ENCODE measurements at regions not wholly inside any gene's neighbourhood (a gene's known extent, or its start where the extent isn't known, plus 50 kb on each side); places are given as distances from the start of the nearest gene placed in this dataset.

DNA sequence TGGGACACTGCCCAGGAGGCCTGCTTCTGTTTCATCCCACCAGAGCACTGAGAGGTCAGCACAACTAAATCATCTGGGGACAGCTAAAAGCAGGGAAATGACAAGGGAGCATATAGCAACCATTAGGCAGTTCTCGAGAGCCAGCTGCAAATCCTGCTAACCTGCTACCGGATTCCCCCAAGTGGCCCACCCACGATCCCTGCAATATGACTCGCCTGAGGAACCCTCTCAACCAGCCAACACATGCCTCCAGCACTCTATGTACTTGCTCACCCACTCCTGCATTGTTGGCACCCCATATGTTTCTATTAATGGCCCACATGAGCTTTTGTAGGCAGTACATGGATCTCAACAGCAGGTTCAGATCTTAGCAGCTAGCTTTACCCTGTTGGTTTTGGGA, 326.0 kb downstream of the GABRG2 start:
- Histone ChIP-seq H3K4me1 (ENCODE audit: control insufficient read depth, insufficient read depth, low read length) (no peaks in the 10 kb centered on the region), H3K9ac (ENCODE audit: low read length) (no peak overlapping the region), H3K9me3 (ENCODE audit: control insufficient read depth, insufficient read depth, low read depth, low read length) (peaks cover 1% of the 10 kb centered on the region; the same call in 1 of the 2 replicates), H3K27me3 (ENCODE audit: control insufficient read depth, insufficient read depth, low read length) (no peaks in the 10 kb centered on the region), H3K4me3 (ENCODE audit: low read depth, low read length) (no peak overlapping the region), H3K36me3 (ENCODE audit: control insufficient read depth, insufficient read depth, low read length) (no peaks in the 10 kb centered on the region), H3K27ac (ENCODE audit: low read depth, low read length) (no peak overlapping the region)

DNA sequence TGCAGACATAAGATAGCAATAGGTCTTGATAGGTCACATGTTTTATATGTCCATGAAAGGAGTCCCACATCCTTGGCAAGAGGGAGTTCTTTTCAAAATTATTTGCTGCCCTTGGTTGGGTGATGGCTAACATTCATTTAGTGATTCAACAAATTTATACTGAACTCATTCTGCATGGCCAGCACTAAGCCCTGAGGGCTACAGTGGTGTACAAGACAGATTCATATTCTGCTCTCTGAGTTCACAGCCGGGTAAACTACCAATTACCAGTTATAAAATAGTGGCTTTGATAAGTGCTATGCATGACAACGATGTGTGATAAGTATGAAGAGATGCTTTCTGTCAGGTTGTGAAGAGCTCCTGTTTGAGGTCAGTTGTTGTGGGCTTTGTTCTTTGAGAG, 340.0 kb downstream of the GABRG2 start:
- no peaks in the 10 kb centered on the region for H3K9me3 ChIP-seq (ENCODE audit: control insufficient read depth, insufficient read depth, low read depth, low read length)
- H3K4me1 ChIP-seq (ENCODE audit: control insufficient read depth, insufficient read depth, low read length) = no peaks in the 10 kb centered on the region
- H3K4me3 ChIP-seq (ENCODE audit: low read depth, low read length) = no peak overlapping the region
- no peaks in the 10 kb centered on the region for H3K36me3 ChIP-seq (ENCODE audit: control insufficient read depth, insufficient read depth, low read length)
- H3K27ac ChIP-seq (ENCODE audit: low read depth, low read length) = no peak overlapping the region
- no peaks in the 10 kb centered on the region for H3K27me3 ChIP-seq (ENCODE audit: control insufficient read depth, insufficient read depth, low read length)
- no peak overlapping the region for H3K9ac ChIP-seq (ENCODE audit: low read length)

DNA sequence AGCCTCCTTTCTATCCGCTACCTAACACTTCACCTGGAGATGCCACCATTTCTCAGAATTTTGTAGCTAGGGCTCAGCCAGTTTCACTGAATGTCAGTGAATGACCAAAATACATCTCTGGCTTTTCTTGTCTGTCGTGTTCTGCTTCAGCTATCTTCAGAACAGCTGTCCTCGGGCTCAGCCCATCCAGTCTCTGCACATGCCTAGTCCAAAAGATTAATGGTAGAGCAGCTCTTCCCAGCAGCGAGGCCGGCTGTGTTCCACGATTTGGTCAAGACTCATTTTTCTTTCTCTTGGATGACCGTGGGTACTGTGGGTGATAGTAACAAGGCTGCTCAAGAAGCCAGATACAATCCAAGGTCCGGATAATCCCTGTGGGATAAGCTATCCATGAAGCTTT, 342.8 kb downstream of the GABRG2 start:
- H3K27ac ChIP-seq (ENCODE audit: low read depth, low read length) = no peak overlapping the region
- no peak overlapping the region for H3K4me3 ChIP-seq (ENCODE audit: low read depth, low read length)
- no peaks in the 10 kb centered on the region for H3K27me3 ChIP-seq (ENCODE audit: control insufficient read depth, insufficient read depth, low read length)
- H3K4me1 ChIP-seq (ENCODE audit: control insufficient read depth, insufficient read depth, low read length) = no peaks in the 10 kb centered on the region
- H3K36me3 ChIP-seq (ENCODE audit: control insufficient read depth, insufficient read depth, low read length) = no peaks in the 10 kb centered on the region
- H3K9me3 ChIP-seq (ENCODE audit: control insufficient read depth, insufficient read depth, low read depth, low read length) = no peaks in the 10 kb centered on the region
- no peak overlapping the region for H3K9ac ChIP-seq (ENCODE audit: low read length)

DNA sequence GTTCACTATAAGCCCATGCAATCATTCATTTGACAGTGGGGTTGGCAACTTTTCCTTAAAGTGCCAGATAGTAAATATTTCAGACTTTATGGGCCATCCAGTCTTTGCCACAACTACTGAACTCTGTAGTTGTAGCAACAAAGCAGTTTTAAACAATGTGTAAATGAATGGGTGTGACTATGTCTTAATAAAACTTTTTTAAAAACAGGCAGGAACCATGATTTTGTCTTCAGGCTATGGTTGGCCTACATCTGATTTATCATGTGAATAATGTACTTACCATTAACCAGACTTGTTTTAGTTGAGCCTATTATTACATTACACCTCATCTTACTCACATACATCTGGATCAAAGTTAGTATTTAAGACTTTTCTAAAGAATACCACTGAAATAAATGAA, 361.6 kb downstream of the GABRG2 start:
- H3K36me3 ChIP-seq (ENCODE audit: control insufficient read depth, insufficient read depth, low read length) = no peaks in the 10 kb centered on the region
- no peak overlapping the region for H3K9ac ChIP-seq (ENCODE audit: low read length)
- no peaks in the 10 kb centered on the region for H3K4me1 ChIP-seq (ENCODE audit: control insufficient read depth, insufficient read depth, low read length)
- no peaks in the 10 kb centered on the region for H3K9me3 ChIP-seq (ENCODE audit: control insufficient read depth, insufficient read depth, low read depth, low read length)
- no peaks in the 10 kb centered on the region for H3K27me3 ChIP-seq (ENCODE audit: control insufficient read depth, insufficient read depth, low read length)
- H3K27ac ChIP-seq (ENCODE audit: low read depth, low read length) = no peak overlapping the region
- no peak overlapping the region for H3K4me3 ChIP-seq (ENCODE audit: low read depth, low read length)

DNA sequence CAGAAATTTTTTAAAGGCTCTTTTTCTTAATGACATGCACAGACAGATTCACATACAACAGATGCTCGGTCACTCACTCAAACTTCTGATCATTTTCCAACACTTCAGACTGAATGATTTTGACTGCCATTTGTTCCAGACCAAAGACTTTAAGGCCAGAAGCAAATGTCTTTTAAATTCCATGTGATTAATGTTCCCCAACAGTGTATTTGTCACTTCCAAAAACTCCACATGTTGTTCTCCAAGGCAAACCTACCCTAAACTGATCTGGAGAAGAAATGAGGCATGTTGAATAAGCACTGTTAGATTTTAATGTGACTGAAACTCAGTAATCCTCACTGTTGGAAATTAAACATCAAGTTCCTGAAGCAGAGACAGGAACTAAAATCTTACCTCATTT, 366.7 kb downstream of the GABRG2 start:
- H3K9ac ChIP-seq (ENCODE audit: low read length) = no peak overlapping the region
- H3K27ac ChIP-seq (ENCODE audit: low read depth, low read length) = no peak overlapping the region
- no peaks in the 10 kb centered on the region for H3K4me1 ChIP-seq (ENCODE audit: control insufficient read depth, insufficient read depth, low read length)
- no peaks in the 10 kb centered on the region for H3K27me3 ChIP-seq (ENCODE audit: control insufficient read depth, insufficient read depth, low read length)
- H3K9me3 ChIP-seq (ENCODE audit: control insufficient read depth, insufficient read depth, low read depth, low read length) = no peaks in the 10 kb centered on the region
- H3K4me3 ChIP-seq (ENCODE audit: low read depth, low read length) = no peak overlapping the region
- no peaks in the 10 kb centered on the region for H3K36me3 ChIP-seq (ENCODE audit: control insufficient read depth, insufficient read depth, low read length)

DNA sequence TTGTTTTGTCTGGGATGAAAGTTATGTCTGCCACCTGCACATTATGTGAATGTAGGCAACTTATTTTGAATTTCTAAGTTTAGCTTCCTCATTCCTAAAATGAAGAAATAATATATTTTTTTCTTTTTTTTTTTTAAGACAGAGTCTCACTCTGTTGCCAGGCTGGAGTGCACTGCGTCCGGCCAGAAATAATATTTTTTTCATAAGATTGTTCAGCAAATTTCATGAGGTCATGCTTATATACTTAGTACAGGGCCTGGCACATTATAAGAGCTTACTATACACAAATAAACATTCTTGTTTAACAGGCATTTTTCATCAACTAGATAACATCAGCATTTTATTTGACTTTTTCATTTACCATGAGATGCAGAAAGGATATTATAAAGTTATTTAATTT, 368.5 kb downstream of the GABRG2 start:
- Histone ChIP-seq H3K4me1 (ENCODE audit: control insufficient read depth, insufficient read depth, low read length) (no peaks in the 10 kb centered on the region), H3K36me3 (ENCODE audit: control insufficient read depth, insufficient read depth, low read length) (no peaks in the 10 kb centered on the region), H3K27me3 (ENCODE audit: control insufficient read depth, insufficient read depth, low read length) (no peaks in the 10 kb centered on the region), H3K27ac (ENCODE audit: low read depth, low read length) (no peak overlapping the region), H3K9me3 (ENCODE audit: control insufficient read depth, insufficient read depth, low read depth, low read length) (no peaks in the 10 kb centered on the region), H3K9ac (ENCODE audit: low read length) (no peak overlapping the region), H3K4me3 (ENCODE audit: low read depth, low read length) (no peak overlapping the region)

DNA sequence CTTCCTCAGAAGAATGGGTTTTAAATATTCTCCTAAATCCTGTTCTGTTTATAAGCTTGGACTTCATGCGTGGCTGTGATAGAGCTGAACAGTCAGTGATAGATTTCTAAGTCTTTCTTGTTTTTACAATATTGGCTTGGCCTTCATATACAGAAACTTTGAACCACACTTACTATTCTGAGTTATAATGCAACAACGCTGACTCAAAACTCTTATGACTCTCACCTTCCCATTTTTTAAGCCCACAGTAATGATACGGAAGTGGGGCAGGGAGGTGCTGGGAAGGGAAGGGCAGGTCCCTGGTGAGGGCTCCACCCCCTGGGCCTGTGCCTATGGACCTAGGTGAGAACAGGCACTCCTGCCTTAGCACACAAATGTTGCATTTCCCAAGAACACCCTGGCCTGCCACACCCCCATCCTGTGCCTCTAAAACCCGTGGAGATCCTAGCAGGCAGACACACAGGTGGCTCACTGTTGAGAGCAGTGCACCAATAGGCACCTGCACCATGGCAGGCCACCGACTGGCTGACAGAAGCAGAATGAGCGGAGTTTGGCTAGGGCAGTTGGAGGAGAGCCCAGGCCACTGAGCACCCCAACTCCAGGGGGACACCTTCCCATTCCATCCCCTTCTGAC, 376.7 kb downstream of the GABRG2 start:
- H3K4me1 ChIP-seq (ENCODE audit: control insufficient read depth, insufficient read depth, low read length) = no peaks in the 10 kb centered on the region
- no peak overlapping the region for H3K4me3 ChIP-seq (ENCODE audit: low read depth, low read length)
- no peaks in the 10 kb centered on the region for H3K27me3 ChIP-seq (ENCODE audit: control insufficient read depth, insufficient read depth, low read length)
- H3K27ac ChIP-seq (ENCODE audit: low read depth, low read length) = no peak overlapping the region
- no peaks in the 10 kb centered on the region for H3K36me3 ChIP-seq (ENCODE audit: control insufficient read depth, insufficient read depth, low read length)
- H3K9ac ChIP-seq (ENCODE audit: low read length) = no peak overlapping the region
- no peaks in the 10 kb centered on the region for H3K9me3 ChIP-seq (ENCODE audit: control insufficient read depth, insufficient read depth, low read depth, low read length)

DNA sequence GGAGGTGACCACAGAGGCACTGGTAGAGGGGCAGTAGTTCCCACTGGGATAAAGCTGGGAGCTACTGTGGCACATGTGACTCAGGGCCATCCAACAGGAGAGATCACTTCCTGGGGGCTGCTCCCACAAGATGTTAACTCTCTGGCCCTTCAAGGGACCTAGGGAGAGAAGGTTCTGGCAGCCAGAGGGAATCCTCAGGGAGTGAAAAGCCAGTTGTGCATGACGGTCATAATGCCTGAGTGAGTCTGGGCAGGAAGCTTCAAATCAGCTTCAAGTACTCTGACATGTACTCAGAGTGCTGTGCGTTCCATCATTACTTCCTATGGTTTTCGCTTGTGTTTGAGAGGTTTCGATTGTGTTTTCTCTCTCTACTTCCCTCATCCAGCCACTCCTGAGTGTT, 388.5 kb downstream of the GABRG2 start:
- peaks cover 2% of the 10 kb centered on the region; the same call in 1 of the 2 replicates for H3K9me3 ChIP-seq (ENCODE audit: control insufficient read depth, insufficient read depth, low read depth, low read length)
- no peak overlapping the region for H3K27ac ChIP-seq (ENCODE audit: low read depth, low read length)
- no peak overlapping the region for H3K9ac ChIP-seq (ENCODE audit: low read length)
- no peaks in the 10 kb centered on the region for H3K36me3 ChIP-seq (ENCODE audit: control insufficient read depth, insufficient read depth, low read length)
- H3K4me1 ChIP-seq (ENCODE audit: control insufficient read depth, insufficient read depth, low read length) = no peaks in the 10 kb centered on the region
- no peaks in the 10 kb centered on the region for H3K27me3 ChIP-seq (ENCODE audit: control insufficient read depth, insufficient read depth, low read length)
- H3K4me3 ChIP-seq (ENCODE audit: low read depth, low read length) = no peak overlapping the region

DNA sequence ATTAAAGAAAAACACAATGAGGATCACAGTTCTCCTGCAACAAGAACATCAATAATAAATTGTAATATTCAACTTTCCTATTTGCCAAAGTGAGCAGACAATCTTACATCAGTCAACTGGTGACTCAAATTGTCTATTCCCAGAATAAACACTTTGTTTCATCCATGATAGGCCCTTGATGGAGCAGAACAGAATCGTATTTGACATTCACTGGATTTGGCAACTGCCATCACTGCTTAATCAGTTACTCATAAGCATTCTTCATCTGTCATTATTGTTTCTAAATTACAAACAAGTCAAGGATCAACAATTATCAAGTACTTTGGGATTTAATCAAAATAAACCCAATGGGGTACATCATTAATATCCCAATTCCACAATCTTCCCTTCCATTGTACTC, 398.4 kb downstream of the GABRG2 start:
- H3K27me3 ChIP-seq (ENCODE audit: control insufficient read depth, insufficient read depth, low read length) = no peaks in the 10 kb centered on the region
- H3K4me1 ChIP-seq (ENCODE audit: control insufficient read depth, insufficient read depth, low read length) = no peaks in the 10 kb centered on the region
- no peak overlapping the region for H3K4me3 ChIP-seq (ENCODE audit: low read depth, low read length)
- H3K9me3 ChIP-seq (ENCODE audit: control insufficient read depth, insufficient read depth, low read depth, low read length) = no peaks in the 10 kb centered on the region
- no peaks in the 10 kb centered on the region for H3K36me3 ChIP-seq (ENCODE audit: control insufficient read depth, insufficient read depth, low read length)
- H3K27ac ChIP-seq (ENCODE audit: low read depth, low read length) = no peak overlapping the region
- no peak overlapping the region for H3K9ac ChIP-seq (ENCODE audit: low read length)

DNA sequence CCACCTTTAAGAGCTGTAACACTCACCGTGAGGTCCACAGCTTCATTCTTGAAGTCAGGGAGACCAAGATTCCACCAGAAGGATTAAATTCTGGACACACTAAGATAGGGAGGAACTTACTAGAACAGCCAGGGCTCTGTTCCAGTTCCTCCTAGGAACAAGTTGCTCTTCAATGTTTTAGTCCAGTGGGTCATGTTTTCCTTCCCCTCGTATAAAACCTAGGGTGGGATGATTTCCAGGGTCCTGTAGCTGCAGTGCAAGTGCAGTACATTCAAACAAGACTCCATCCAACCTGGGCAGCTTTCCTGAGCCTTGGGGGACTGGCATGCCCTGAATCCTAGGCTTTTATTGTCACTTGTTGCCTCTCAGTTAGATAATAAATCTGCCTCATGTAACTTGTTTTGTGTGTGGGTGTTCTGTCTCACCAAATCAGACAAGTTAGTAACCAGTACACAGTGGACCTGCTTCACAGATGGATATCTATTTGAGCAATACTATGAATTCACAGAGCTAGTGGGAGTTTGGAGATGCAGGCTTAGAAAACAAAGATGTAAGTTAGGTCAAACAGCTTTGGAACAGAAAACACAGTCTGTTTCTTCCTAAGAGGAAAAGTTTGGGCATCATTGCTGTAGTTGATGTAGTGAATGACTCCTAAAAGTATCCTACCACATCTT, 405.6 kb downstream of the GABRG2 start:
- Histone ChIP-seq H3K9ac (ENCODE audit: low read length) (no peak overlapping the region), H3K36me3 (ENCODE audit: control insufficient read depth, insufficient read depth, low read length) (no peaks in the 10 kb centered on the region), H3K27me3 (ENCODE audit: control insufficient read depth, insufficient read depth, low read length) (no peaks in the 10 kb centered on the region), H3K4me3 (ENCODE audit: low read depth, low read length) (no peak overlapping the region), H3K4me1 (ENCODE audit: control insufficient read depth, insufficient read depth, low read length) (no peaks in the 10 kb centered on the region), H3K9me3 (ENCODE audit: control insufficient read depth, insufficient read depth, low read depth, low read length) (0 out of 2 replicates have a peak, but pooled peaks cover 4% of the 10 kb centered on the region), H3K27ac (ENCODE audit: low read depth, low read length) (no peak overlapping the region)

DNA sequence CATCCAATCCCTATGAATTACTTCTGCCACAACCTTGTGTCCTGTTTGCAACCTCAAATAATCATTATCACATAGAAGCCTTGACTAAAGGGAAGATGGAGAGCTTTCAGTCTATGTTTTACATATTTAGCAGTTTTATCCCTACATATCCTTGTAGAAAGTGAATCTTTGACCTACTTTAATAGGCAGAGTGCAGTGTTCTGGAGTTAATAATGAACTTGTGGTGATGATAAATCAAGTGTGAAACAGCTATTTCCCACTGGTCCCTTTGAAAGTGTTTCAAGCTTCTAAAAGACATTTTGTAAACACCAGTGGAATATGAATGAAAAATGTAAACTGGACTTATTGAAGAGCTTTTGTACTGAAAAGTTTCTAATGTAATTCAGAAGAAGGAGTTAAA, 406.7 kb downstream of the GABRG2 start:
- Histone ChIP-seq H3K27me3 (ENCODE audit: control insufficient read depth, insufficient read depth, low read length) (no peaks in the 10 kb centered on the region), H3K36me3 (ENCODE audit: control insufficient read depth, insufficient read depth, low read length) (no peaks in the 10 kb centered on the region), H3K9ac (ENCODE audit: low read length) (no peak overlapping the region), H3K9me3 (ENCODE audit: control insufficient read depth, insufficient read depth, low read depth, low read length) (0 out of 2 replicates have a peak, but pooled peaks cover 4% of the 10 kb centered on the region), H3K4me3 (ENCODE audit: low read depth, low read length) (no peak overlapping the region), H3K27ac (ENCODE audit: low read depth, low read length) (no peak overlapping the region), H3K4me1 (ENCODE audit: control insufficient read depth, insufficient read depth, low read length) (no peaks in the 10 kb centered on the region)

Data from HUES6 (cell line).